ENCODE measurements at regions not wholly inside any gene's neighbourhood (a gene's known extent, or its start where the extent isn't known, plus 50 kb on each side); places are given as distances from the start of the nearest gene placed in this dataset.

GRCh38 chr13:38213314-38213713 lies 136.3 kb upstream of the UFM1 start:
- no peak overlapping the region for H4K91ac ChIP-seq (ENCODE audit: insufficient read depth, low read depth, low read length)
- H3K9ac ChIP-seq (ENCODE audit: low read depth, low read length): no peak overlapping the region
- in situ Hi-C loops (cut with MboI; ENCODE audit: low sequenced_read_pairs): loop anchor here (25.0 kb wide), 2 partner anchors 576 to 1126 kb away; no protein-coding TSS in a partner anchor
- H2AK9ac ChIP-seq (replicated peaks; ENCODE audit: low read depth, low read length, poor library complexity): no peak overlapping the region
- CTCF ChIA-PET: no interaction called here
- no peak for DNase-seq
- H3K9me1 ChIP-seq (ENCODE audit: insufficient read depth, low read length): no peaks in the 10 kb centered on the region
- H2BK5ac ChIP-seq (ENCODE audit: low read depth, low read length, poor library complexity, severe bottlenecking): no peak overlapping the region
- H2AFZ ChIP-seq (replicated peaks; ENCODE audit: low read length, poor library complexity): no peak overlapping the region
- no peak overlapping the region for H3K23ac ChIP-seq (ENCODE audit: low read depth, low read length)
- H2BK120ac ChIP-seq (ENCODE audit: low read depth, low read length): no peak overlapping the region
- no peak overlapping the region for H2BK15ac ChIP-seq (ENCODE audit: low read depth, low read length)
- no peaks in the 10 kb centered on the region for H3K79me1 ChIP-seq (ENCODE audit: low read depth in 1 of 2, low read length in 2 of 2)
- H4K5ac ChIP-seq (ENCODE audit: low read depth, low read length): no peak overlapping the region
- H3K4me2 ChIP-seq (ENCODE audit: low read depth, low read length): no peak overlapping the region
- H2AK5ac ChIP-seq (ENCODE audit: low read depth, low read length): no peak overlapping the region
- WGBS, 2 experiments (ENCODE audit: extremely low coverage in 2 of 2, insufficient read length in 1 of 2): no CpG with 5 or more reads among the region's 1 CpG
- no TSS peak for BruUV-seq (replicated peaks)
- no peaks in the 10 kb centered on the region for H4K20me1 ChIP-seq (ENCODE audit: insufficient read depth, low read length)
- no peak overlapping the region for H2BK20ac ChIP-seq (ENCODE audit: low read depth, low read length)
- TF ChIP-seq MAFK (IDR thresholded peaks at IDR 0.05; ENCODE audit: low read depth, low read length) (no peak), RCOR1 (IDR thresholded peaks at IDR 0.05; ENCODE audit: insufficient replicate concordance, low read length) (no peak), NFE2L2 (IDR thresholded peaks at IDR 0.05; ENCODE audit: low read depth, low read length) (no peak), POLR2A (IDR thresholded peaks at IDR 0.05; ENCODE audit: low read depth, low read length) (no peak), SMC3 (IDR thresholded peaks at IDR 0.05; ENCODE audit: low read depth, low read length) (no peak), CEBPB (IDR thresholded peaks at IDR 0.05; ENCODE audit: low read depth, low read length) (no peak), FOS (IDR thresholded peaks at IDR 0.05; ENCODE audit: low read depth, low read length) (no peak), RFX5 (IDR thresholded peaks at IDR 0.05; ENCODE audit: low read depth, low read length) (no peak), MAZ (IDR thresholded peaks at IDR 0.05; ENCODE audit: borderline replicate concordance, low read depth, low read length) (no peak), RAD21 (IDR thresholded peaks at IDR 0.05; ENCODE audit: low read length) (no peak), USF2 (IDR thresholded peaks at IDR 0.05; ENCODE audit: low read depth, low read length) (no peak), CHD1 (IDR thresholded peaks at IDR 0.05; ENCODE audit: low read depth, low read length) (no peak), ELK1 (IDR thresholded peaks at IDR 0.05; ENCODE audit: borderline replicate concordance, low read depth, low read length) (no peak), BHLHE40 (IDR thresholded peaks at IDR 0.05; ENCODE audit: low read depth, low read length) (no peak), MXI1 (IDR thresholded peaks at IDR 0.05; ENCODE audit: borderline replicate concordance, low read depth, low read length) (no peak)
- TF ChIP-seq, protein P1, sequence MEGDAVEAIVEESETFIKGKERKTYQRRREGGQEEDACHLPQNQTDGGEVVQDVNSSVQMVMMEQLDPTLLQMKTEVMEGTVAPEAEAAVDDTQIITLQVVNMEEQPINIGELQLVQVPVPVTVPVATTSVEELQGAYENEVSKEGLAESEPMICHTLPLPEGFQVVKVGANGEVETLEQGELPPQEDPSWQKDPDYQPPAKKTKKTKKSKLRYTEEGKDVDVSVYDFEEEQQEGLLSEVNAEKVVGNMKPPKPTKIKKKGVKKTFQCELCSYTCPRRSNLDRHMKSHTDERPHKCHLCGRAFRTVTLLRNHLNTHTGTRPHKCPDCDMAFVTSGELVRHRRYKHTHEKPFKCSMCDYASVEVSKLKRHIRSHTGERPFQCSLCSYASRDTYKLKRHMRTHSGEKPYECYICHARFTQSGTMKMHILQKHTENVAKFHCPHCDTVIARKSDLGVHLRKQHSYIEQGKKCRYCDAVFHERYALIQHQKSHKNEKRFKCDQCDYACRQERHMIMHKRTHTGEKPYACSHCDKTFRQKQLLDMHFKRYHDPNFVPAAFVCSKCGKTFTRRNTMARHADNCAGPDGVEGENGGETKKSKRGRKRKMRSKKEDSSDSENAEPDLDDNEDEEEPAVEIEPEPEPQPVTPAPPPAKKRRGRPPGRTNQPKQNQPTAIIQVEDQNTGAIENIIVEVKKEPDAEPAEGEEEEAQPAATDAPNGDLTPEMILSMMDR (conservative IDR thresholded peaks at IDR 0.05; ENCODE audit: low read depth, low read length): no peak
- H3K56ac ChIP-seq (ENCODE audit: extremely low read depth, insufficient read depth, low read length): no peak overlapping the region
- H3K18ac ChIP-seq (ENCODE audit: low read depth, low read length): no peak overlapping the region
- dilution Hi-C loops (cut with HindIII; ENCODE audit: low sequenced_read_pairs, unreplicated experiment): no loop called here
- POLR2A ChIA-PET (ENCODE audit: unreplicated experiment): no interaction called here
- H4K8ac ChIP-seq (ENCODE audit: low read depth in 2 of 2, low read length in 2 of 2): no peak overlapping the region
- H3K4me1 ChIP-seq (ENCODE audit: control insufficient read depth, insufficient read depth, low read length): no peaks in the 10 kb centered on the region
- H3K4me3 ChIP-seq (ENCODE audit: insufficient read depth, low read depth, low read length): no peak overlapping the region
- H3K14ac ChIP-seq (replicated peaks; ENCODE audit: low read depth, low read length): no peak overlapping the region
- ATAC-seq (ENCODE audit: low read depth): no peak
- H3K27ac ChIP-seq (ENCODE audit: insufficient read depth, low read length): no peak overlapping the region
- intact Hi-C loops (cut with micrococcal nuclease): no loop called here
- no peaks in the 10 kb centered on the region for H3K36me3 ChIP-seq (ENCODE audit: control insufficient read depth, insufficient read depth, low read length)
- no peak overlapping the region for H3K4ac ChIP-seq (ENCODE audit: low read depth, low read length)
- no peaks in the 10 kb centered on the region for H3K9me3 ChIP-seq (ENCODE audit: control insufficient read depth, insufficient read depth, low read length)
- H3K27me3 ChIP-seq (ENCODE audit: control insufficient read depth, insufficient read depth, low read length): no peaks in the 10 kb centered on the region
